Panc1 (cell line): ENCODE measurements at regions not wholly inside any gene's neighbourhood (a gene's known extent, or its start where the extent isn't known, plus 50 kb on each side); places are given as distances from the start of the nearest gene placed in this dataset.

ENCODE experiments used
- CTCF ChIP-seq: fragments of 450-650 bp; IDR thresholded peaks from 2 replicates; pipeline ENCODE4 v1.5.1; 2017; ENCODE audit warnings: mild to moderate bottlenecking
- POLR2AphosphoS5 ChIP-seq: IDR thresholded peaks from 2 replicates; pipeline ENCODE4 v1.6.1; 2012; ENCODE audit warnings: mild to moderate bottlenecking, low read depth, low read length, moderate library complexity
- SIN3A ChIP-seq: IDR thresholded peaks from 2 replicates; pipeline ENCODE4 v1.6.1; 2012; ENCODE audit warnings: low read depth, mild to moderate bottlenecking, low read length, moderate library complexity, borderline replicate concordance; ENCODE audit not compliant: insufficient read depth
- TCF7L2 ChIP-seq: IDR thresholded peaks from 2 replicates; pipeline ENCODE4 v1.6.1; 2011; ENCODE audit warnings: mild to moderate bottlenecking, low read depth, low read length, inconsistent platforms
- TF ChIP-seq, protein P1 (sequence below), 2 experiments: IDR thresholded peaks; 2 replicates each; pipeline ENCODE4 v1.6.1; 2011 to 2012; ENCODE audit warnings: low read depth in 2 of 2, control low read depth in 1 of 2, low read length in 1 of 2, mild to moderate bottlenecking in 1 of 2, moderate library complexity in 1 of 2; ENCODE audit not compliant: insufficient read depth in 1 of 2

- TF ChIP-seq CTCF (no peak), POLR2AphosphoS5 (no peak), TCF7L2 (no peak), SIN3A (no peak)
- TF ChIP-seq, protein P1, sequence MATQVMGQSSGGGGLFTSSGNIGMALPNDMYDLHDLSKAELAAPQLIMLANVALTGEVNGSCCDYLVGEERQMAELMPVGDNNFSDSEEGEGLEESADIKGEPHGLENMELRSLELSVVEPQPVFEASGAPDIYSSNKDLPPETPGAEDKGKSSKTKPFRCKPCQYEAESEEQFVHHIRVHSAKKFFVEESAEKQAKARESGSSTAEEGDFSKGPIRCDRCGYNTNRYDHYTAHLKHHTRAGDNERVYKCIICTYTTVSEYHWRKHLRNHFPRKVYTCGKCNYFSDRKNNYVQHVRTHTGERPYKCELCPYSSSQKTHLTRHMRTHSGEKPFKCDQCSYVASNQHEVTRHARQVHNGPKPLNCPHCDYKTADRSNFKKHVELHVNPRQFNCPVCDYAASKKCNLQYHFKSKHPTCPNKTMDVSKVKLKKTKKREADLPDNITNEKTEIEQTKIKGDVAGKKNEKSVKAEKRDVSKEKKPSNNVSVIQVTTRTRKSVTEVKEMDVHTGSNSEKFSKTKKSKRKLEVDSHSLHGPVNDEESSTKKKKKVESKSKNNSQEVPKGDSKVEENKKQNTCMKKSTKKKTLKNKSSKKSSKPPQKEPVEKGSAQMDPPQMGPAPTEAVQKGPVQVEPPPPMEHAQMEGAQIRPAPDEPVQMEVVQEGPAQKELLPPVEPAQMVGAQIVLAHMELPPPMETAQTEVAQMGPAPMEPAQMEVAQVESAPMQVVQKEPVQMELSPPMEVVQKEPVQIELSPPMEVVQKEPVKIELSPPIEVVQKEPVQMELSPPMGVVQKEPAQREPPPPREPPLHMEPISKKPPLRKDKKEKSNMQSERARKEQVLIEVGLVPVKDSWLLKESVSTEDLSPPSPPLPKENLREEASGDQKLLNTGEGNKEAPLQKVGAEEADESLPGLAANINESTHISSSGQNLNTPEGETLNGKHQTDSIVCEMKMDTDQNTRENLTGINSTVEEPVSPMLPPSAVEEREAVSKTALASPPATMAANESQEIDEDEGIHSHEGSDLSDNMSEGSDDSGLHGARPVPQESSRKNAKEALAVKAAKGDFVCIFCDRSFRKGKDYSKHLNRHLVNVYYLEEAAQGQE (IDR thresholded peaks at IDR 0.05; ENCODE audit: insufficient read depth in 1 of 2, low read depth in 2 of 2, low read length in 1 of 2) = no peak
These were observed 388.7 kb downstream of the MIAT start for GRCh38 chr22:27046086-27046485.
